ENCODE measurements at regions not wholly inside any gene's neighbourhood (a gene's known extent, or its start where the extent isn't known, plus 50 kb on each side); places are given as distances from the start of the nearest gene placed in this dataset.

DNA sequence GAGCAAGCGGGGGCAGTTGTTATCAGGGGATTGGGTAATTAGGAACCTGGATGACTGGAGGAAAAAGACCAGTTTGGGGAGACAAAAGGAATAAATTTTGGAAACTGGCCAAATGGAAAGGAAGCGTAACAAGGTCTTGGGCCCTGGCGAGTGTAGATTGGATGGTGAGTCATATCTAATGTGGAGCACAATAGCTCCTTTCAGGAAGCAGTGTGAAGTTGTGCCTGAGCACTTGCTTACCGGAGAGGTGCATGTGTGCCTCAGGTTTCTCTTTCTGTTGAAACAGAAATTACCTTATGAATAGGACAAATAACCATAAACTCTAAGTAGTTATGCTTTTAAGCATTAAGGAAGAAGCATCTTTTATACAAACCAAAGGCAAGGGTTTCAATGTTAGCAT, 176.4 kb downstream of the KIF4B start:
- TF ChIP-seq GATA2 (IDR thresholded peaks at IDR 0.05; ENCODE audit: low read depth, low read length) (no peak), GATA3 (IDR thresholded peaks at IDR 0.05; ENCODE audit: low read depth, low read length) (no peak)

Data from SH-SY5Y (cell line).